Activated naive CD8-positive, alpha-beta T cell treated with anti-CD3 and anti-CD28 coated beads, Interleukin-2, amount 50 U/mL, for 24 hours (primary cell): ENCODE measurements at regions not wholly inside any gene's neighbourhood (a gene's known extent, or its start where the extent isn't known, plus 50 kb on each side); places are given as distances from the start of the nearest gene placed in this dataset.

Source experiments
- ATAC-seq: fragments of 150-1000 bp; cut with Tn5 transposase; one replicate; pipeline ENCODE4 v1.10.0; 2021
- DNase-seq: peaks from one replicate; pipeline ENCODE4 v3.0.0; 2021
- H3K27ac Mint-ChIP-seq: one replicate; pipeline ENCODE4 v1.8.0; 2021; ENCODE audit warnings: mild to moderate bottlenecking, mixed read lengths
- H3K27me3 Mint-ChIP-seq: one replicate; pipeline ENCODE4 v1.8.0; 2021; ENCODE audit warnings: mixed read lengths
- H3K36me3 Mint-ChIP-seq: one replicate; pipeline ENCODE4 v1.8.0; 2021; ENCODE audit warnings: low read depth, mixed read lengths
- H3K4me1 Mint-ChIP-seq: one replicate; pipeline ENCODE4 v1.8.0; 2021; ENCODE audit warnings: mixed read lengths
- H3K4me3 Mint-ChIP-seq: one replicate; pipeline ENCODE4 v1.8.0; 2021; ENCODE audit warnings: mild to moderate bottlenecking, moderate library complexity, mixed read lengths
- H3K9me3 Mint-ChIP-seq: one replicate; pipeline ENCODE4 v1.8.0; 2021; ENCODE audit warnings: mixed read lengths

DNA sequence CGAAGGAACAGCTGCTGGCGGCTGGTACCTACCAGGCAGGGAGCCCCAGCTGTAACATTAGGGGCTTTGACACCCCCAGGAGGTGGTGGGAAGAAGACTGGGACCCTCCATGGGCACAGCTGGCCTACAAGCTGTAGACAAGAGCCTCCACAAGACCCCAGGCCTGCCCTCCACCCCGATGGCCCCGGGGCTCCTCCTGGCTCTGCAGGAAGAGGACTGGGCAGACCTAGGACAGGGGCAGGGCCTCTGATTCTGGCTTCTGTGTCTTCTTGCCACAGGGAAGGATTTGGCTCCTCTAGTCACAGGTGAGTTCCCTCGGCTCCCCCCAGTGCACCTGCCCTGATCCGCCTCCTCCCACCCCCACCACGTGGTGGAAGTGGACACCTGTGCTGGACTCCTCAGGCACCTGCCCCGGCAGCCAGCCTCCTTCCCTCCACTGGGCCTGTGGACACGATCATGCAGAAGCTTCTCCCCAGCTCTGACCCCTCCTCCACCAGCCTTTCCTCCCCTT is 53.4 kb upstream of the ODC1 start:
- H3K27ac Mint-ChIP-seq: no peak overlapping the region
- H3K36me3 Mint-ChIP-seq: no peaks in the 10 kb centered on the region
- H3K4me1 Mint-ChIP-seq: peaks cover 7% of the 10 kb centered on the region
- ATAC-seq (no peak), DNase-seq (no peak)
- H3K27me3 Mint-ChIP-seq: peaks cover 12% of the 10 kb centered on the region
- H3K9me3 Mint-ChIP-seq: no peaks in the 10 kb centered on the region
- no peak overlapping the region for H3K4me3 Mint-ChIP-seq

DNA sequence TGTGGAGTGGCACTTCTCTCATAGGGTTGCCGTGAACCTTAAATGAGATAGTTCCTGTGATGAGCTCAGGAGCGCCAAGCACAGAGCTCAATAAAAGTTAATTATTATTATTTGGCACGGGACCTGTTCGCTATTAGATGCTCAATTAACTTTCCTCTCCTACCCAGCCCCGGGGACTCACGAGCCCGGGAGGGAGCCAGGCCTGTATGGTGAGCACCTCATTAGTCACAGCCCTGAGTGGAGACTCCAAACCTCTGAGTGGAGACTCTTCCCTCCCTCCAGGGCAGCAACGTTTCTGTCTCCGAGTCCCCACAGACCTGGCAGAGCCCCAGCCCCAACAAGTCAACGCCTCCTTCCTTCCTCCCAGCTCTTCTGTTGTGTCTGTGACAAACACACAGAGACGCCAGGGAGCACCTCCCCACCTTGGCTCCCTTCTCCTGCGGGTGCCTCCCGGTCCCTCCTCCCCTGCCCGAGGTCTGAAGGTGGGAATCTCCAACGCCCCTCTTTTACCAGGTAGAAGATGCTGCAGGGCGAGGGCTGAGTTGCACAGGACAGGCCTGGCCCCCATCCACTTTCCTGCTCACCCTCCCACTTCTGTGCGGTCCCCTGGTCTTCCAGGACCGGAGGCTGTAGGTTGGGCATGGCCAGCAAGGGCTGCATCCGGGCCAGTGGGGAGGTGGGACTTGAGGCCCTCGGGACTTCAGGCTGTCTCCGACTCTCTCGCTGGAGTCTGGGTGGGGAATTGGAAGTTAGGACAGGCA is 52.7 kb upstream of the ODC1 start:
- no peak for DNase-seq
- ATAC-seq: no peak
- H3K27ac Mint-ChIP-seq: no peak overlapping the region
- no peaks in the 10 kb centered on the region for H3K36me3 Mint-ChIP-seq
- peaks cover 7% of the 10 kb centered on the region for H3K4me1 Mint-ChIP-seq
- H3K9me3 Mint-ChIP-seq: no peaks in the 10 kb centered on the region
- H3K4me3 Mint-ChIP-seq: no peak overlapping the region
- peaks cover 12% of the 10 kb centered on the region for H3K27me3 Mint-ChIP-seq

DNA sequence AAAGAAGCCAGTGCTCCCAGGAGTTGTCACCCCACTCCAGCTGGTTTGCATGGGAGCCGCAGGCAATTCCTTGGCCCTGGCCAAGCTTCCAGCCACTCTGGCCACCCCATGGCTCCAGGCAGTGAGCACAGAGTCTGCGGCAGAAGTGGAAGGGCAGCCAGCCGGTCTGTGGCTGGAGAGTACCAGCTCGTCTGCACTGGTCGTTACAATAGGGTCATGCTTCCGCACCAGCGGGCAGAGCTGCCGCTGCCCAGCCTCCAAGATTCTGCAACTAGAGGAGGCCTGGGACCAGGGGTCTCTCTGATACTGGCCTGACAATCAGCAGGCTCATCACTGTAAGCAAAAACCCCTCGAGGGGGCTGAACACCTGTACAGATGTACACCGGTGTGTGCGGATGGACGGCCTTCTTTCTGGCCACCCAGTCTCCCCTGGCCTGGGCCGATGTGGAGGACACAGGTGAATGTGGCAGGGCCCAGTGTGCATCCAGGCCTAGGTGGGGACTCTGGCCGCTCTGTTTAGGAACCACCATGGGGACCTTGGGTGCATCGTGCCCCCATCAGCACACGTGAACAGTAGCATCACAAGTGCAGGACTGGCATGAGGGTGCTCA is 51.9 kb upstream of the ODC1 start:
- DNase-seq: no peak
- Mint-ChIP-seq H3K4me3 (no peak overlapping the region), H3K9me3 (no peaks in the 10 kb centered on the region), H3K4me1 (peaks cover 8% of the 10 kb centered on the region), H3K27ac (no peak overlapping the region), H3K27me3 (peaks cover 12% of the 10 kb centered on the region), H3K36me3 (no peaks in the 10 kb centered on the region)
- ATAC-seq: no peak

DNA sequence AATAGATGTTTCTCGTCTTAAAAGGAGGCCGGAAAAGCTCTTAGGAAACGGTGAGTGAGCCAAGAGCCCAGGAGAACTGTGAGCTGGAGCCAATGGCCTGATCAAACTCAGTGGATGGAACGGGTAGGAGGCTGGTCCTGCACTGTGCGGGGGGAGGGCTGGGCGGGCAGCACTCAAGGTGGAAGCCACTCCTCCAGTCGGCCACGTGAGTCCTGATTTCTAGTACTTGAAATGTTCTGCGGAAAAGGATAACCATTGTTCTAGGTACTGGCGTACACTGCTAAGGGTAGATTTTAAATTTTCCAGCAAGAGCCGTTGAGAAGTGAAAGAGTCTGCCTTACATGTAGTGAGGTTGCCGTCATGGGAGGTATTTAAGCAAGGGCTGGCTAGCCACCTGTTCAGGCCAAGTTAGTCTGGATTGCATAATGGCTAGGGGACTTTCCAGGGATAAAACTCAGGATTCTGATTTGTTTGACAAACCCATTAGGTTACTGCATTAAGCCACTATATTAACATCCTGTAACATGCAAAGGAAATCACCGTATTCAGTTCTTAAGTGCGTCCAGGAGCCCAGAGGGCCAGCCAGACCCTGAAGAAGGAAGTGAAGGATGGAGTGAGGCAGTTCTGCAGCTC is 51.3 kb upstream of the ODC1 start:
- Mint-ChIP-seq H3K9me3 (no peaks in the 10 kb centered on the region), H3K27me3 (peaks cover 12% of the 10 kb centered on the region), H3K4me1 (peaks cover 10% of the 10 kb centered on the region), H3K4me3 (no peak overlapping the region), H3K27ac (no peak overlapping the region), H3K36me3 (no peaks in the 10 kb centered on the region)
- ATAC-seq (no peak), DNase-seq (no peak)

DNA sequence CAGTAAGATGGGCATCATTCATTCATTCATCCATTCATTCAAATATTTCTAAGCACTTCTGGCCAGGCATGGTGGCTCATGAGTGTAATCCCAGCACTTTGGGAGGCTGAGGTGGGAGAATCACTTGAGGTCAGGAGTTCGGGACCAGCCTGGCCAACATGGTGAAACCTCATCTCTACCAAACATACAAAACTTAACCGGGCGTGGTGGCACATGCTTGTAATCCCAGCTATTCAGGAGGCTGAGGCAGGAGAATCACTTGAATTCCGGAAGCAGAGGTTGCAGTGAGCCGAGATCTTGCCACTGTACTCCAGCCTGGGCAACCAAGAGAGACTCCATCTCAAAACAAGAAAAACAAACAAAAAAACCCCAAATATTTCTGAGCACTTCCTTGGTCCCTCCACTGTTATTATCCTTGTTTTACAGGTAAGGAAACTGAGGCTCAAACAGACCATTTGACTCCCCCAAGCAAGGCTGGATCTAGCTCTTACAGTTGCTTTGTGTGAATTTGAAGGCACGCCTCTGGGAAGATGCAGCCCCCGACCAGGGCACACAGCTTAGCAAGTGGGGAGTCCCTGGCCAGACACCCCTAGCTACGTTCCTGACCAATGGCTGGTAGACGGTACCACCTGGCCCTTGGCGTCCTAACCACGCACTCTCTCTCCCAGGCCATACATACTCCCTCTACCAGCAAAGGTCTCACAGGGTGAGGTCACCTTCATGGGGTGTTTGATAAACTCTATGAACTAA is 50.6 kb upstream of the ODC1 start:
- Mint-ChIP-seq H3K27ac (no peak overlapping the region), H3K27me3 (peaks cover 12% of the 10 kb centered on the region), H3K4me1 (peaks cover 17% of the 10 kb centered on the region), H3K4me3 (no peak overlapping the region), H3K36me3 (no peaks in the 10 kb centered on the region), H3K9me3 (no peaks in the 10 kb centered on the region)
- ATAC-seq: no peak
- no peak for DNase-seq
